Calu3 (cell line): ENCODE measurements at regions not wholly inside any gene's neighbourhood (a gene's known extent, or its start where the extent isn't known, plus 50 kb on each side); places are given as distances from the start of the nearest gene placed in this dataset.

Experiments used
- BruUV-seq: library from RNA; stranded (reverse); fragments of 400-500 nt; replicated peaks from 2 replicates; lab custom pipeline; 2021; lab: Mats Ljungman, UMichigan
- CTCF ChIA-PET: fragments of 300-600 bp; sonication (Branson Sonifier 250); formaldehyde crosslinking; loops from one replicate; lab custom pipeline; 2022; ENCODE audit warnings: antibody characterized with exemption; lab: Charles Lee
- DNase-seq: peaks from one replicate; pipeline ENCODE4 v3.0.0; 2022
- H3K27ac Mint-ChIP-seq: one replicate; pipeline ENCODE4 v1.8.0; 2022; ENCODE audit warnings: mixed read lengths; ENCODE audit not compliant: unreplicated experiment
- H3K27me3 Mint-ChIP-seq: one replicate; pipeline ENCODE4 v1.8.0; 2022; ENCODE audit warnings: mixed read lengths; ENCODE audit not compliant: unreplicated experiment
- H3K36me3 Mint-ChIP-seq: one replicate; pipeline ENCODE4 v1.8.0; 2022; ENCODE audit warnings: mild to moderate bottlenecking, moderate library complexity, mixed read lengths; ENCODE audit not compliant: insufficient read depth, unreplicated experiment
- H3K4me1 Mint-ChIP-seq: one replicate; pipeline ENCODE4 v1.8.0; 2022; ENCODE audit warnings: mild to moderate bottlenecking, low read depth, mixed read lengths; ENCODE audit not compliant: unreplicated experiment
- H3K4me3 Mint-ChIP-seq: one replicate; pipeline ENCODE4 v1.8.0; 2022; ENCODE audit warnings: mild to moderate bottlenecking, low read depth, moderate library complexity, mixed read lengths; ENCODE audit not compliant: unreplicated experiment
- H3K9me3 Mint-ChIP-seq: one replicate; pipeline ENCODE4 v1.8.0; 2022; ENCODE audit warnings: low read depth, mixed read lengths; ENCODE audit not compliant: unreplicated experiment
- intact Hi-C: fragments of 100-400 bp; cut with micrococcal nuclease; formaldehyde crosslinking; loops from one replicate; pipeline ENCODE4 v1.10.0; 2022; ENCODE audit not compliant: unreplicated experiment
- TF ChIP-seq, protein P1 (sequence below): fragments of 200-600 bp; IDR thresholded peaks from one replicate; pipeline ENCODE4 v1.8.0; 2022; ENCODE audit warnings: antibody characterized with exemption; ENCODE audit not compliant: unreplicated experiment

DNA sequence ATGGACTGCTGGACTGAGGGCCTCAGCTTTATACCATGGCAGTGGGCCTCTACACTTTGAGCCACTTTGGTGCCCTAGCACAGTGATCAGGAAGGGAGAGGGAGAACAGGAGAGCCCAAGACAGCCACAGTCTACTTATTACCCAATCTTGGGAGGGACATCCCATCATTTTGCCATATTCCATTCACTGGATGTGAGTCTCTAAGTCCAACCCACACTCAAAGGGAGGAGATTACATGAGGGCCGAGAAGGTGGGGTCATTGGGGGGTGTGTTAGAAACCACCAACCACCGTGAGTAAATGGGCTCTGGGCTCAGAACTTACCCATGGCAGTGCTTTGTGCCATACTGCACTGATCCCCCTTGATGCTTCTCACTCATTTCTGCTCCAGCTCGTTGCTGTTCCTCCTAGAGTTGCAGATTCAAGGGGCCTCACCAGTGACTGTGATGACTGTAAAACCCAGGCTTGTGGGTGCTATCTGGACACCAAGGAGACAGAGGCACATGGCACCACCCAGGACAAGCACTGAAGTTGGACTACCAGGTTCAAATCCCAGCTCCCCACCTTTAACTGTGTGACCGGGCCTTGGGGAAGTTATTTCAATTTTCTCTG lies 97.6 kb upstream of the RAB6C start:
- no TSS peak for BruUV-seq
- DNase-seq: no peak
- peaks cover 27% of the 10 kb centered on the region for H3K27me3 Mint-ChIP-seq
- no peaks in the 10 kb centered on the region for H3K9me3 Mint-ChIP-seq
- no peak overlapping the region for H3K4me3 Mint-ChIP-seq
- no peaks in the 10 kb centered on the region for H3K36me3 Mint-ChIP-seq
- intact Hi-C loops: no loop called here
- TF ChIP-seq, protein P1, sequence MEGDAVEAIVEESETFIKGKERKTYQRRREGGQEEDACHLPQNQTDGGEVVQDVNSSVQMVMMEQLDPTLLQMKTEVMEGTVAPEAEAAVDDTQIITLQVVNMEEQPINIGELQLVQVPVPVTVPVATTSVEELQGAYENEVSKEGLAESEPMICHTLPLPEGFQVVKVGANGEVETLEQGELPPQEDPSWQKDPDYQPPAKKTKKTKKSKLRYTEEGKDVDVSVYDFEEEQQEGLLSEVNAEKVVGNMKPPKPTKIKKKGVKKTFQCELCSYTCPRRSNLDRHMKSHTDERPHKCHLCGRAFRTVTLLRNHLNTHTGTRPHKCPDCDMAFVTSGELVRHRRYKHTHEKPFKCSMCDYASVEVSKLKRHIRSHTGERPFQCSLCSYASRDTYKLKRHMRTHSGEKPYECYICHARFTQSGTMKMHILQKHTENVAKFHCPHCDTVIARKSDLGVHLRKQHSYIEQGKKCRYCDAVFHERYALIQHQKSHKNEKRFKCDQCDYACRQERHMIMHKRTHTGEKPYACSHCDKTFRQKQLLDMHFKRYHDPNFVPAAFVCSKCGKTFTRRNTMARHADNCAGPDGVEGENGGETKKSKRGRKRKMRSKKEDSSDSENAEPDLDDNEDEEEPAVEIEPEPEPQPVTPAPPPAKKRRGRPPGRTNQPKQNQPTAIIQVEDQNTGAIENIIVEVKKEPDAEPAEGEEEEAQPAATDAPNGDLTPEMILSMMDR: no peak
- no peak overlapping the region for H3K27ac Mint-ChIP-seq
- no peaks in the 10 kb centered on the region for H3K4me1 Mint-ChIP-seq
- CTCF ChIA-PET: no interaction called here

DNA sequence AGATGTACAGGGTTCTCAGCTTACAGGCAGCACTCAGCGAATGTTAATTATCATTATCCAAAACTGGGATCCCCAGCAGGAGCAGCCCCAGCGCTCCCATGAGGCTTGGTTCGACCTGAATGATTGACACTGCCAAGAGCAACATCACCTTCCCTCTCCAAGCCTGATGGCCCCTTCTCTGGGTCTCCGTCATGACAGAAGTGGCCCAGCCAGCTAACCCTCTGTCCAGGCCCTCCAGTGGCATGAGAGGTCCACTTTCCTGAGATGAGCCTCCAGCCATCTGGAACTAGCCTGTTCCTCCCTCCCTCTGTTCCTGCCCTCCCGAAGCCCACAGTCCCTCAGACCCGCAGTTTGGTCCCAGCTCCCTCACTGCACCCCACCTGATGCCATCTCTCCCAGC lies 97.0 kb upstream of the RAB6C start:
- H3K36me3 Mint-ChIP-seq: no peaks in the 10 kb centered on the region
- TF ChIP-seq, protein P1: no peak
- CTCF ChIA-PET: no interaction called here
- H3K27me3 Mint-ChIP-seq: peaks cover 32% of the 10 kb centered on the region
- no peak overlapping the region for H3K4me3 Mint-ChIP-seq
- H3K4me1 Mint-ChIP-seq: no peaks in the 10 kb centered on the region
- H3K9me3 Mint-ChIP-seq: no peaks in the 10 kb centered on the region
- no peak for DNase-seq
- no TSS peak for BruUV-seq
- H3K27ac Mint-ChIP-seq: no peak overlapping the region
- intact Hi-C loops: no loop called here

DNA sequence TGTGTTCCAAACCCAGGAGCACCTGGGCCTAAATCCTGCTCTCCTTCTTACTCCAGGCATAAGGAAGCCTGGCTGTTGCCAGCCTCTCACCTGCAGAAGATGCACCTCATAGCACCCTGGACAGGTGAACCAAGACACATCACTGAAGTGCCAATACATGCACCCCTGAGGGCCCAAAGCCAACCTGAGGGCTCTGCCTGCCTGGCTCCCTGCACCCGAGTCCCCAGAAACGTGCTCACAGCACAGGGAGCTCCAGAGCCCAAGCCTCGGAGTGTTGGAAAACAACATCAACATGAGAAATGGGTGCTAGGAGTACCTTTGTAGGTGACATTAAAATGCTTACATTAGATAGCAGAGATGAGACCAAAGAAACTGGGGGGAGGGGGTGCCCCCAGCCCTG lies 96.3 kb upstream of the RAB6C start:
- DNase-seq: no peak
- Mint-ChIP-seq H3K9me3 (no peaks in the 10 kb centered on the region), H3K36me3 (no peaks in the 10 kb centered on the region), H3K27ac (no peak overlapping the region), H3K4me3 (no peak overlapping the region), H3K27me3 (peaks cover 38% of the 10 kb centered on the region), H3K4me1 (no peaks in the 10 kb centered on the region)
- TF ChIP-seq, protein P1: no peak
- intact Hi-C loops: no loop called here
- BruUV-seq: no TSS peak
- CTCF ChIA-PET: no interaction called here

DNA sequence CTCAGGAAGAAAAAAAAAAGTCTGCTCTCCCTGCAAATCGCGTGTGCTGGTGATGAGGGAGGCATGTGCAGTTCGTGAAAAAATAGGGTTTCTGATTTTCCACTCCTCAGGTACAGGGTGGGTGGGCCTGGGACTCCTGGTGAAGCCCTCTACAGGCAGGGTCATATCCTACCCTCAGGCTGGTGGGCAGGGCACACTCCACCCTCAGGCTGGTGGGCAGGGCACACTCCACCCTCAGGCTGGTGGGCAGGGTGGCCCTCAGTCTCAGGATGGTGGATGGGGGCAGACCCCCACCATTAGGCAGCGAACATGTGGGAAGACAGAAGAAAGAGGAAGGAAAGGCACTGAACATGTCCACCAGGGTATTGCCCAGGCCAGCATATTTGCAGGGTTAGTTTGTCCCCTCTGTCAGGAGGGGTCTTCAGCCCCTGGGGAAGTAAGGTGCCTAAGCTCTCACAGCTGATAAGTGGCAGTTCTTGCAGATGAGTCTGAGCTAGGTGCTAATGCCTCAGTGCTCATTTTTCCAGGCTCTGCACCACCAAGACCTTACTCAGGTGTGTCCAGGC lies 95.2 kb upstream of the RAB6C start:
- Mint-ChIP-seq H3K9me3 (no peaks in the 10 kb centered on the region), H3K27me3 (peaks cover 47% of the 10 kb centered on the region), H3K27ac (no peak overlapping the region), H3K4me3 (no peak overlapping the region), H3K4me1 (no peaks in the 10 kb centered on the region), H3K36me3 (no peaks in the 10 kb centered on the region)
- DNase-seq: no peak
- CTCF ChIA-PET: no interaction called here
- intact Hi-C loops: no loop called here
- TF ChIP-seq, protein P1: no peak
- BruUV-seq: no TSS peak
